HG03103 (cell line): ENCODE measurements at regions not wholly inside any gene's neighbourhood (a gene's known extent, or its start where the extent isn't known, plus 50 kb on each side); places are given as distances from the start of the nearest gene placed in this dataset.
"Not testable (repeated sequence)": the region's sequence is repeated elsewhere in the genome, so short reads cannot be mapped to it uniquely, and the experiment has no call there.

Source experiments
- ATAC-seq: cut with Tn5 transposase; IDR thresholded peaks from one replicate; pipeline ENCODE4 v1.9.1; 2021; ENCODE audit warnings: low read depth; ENCODE audit not compliant: unreplicated experiment

GRCh38 chr20:48532028-48532427, 295.8 kb downstream of the PREX1 start:
- ATAC-seq: no peak

GRCh38 chr20:48531505-48531904, 296.3 kb downstream of the PREX1 start:
- ATAC-seq: no peak

GRCh38 chr20:48530957-48531356, 296.8 kb downstream of the PREX1 start:
- no peak for ATAC-seq

GRCh38 chr20:48528346-48528745, 299.5 kb downstream of the PREX1 start:
- ATAC-seq: no peak

- no peak for ATAC-seq
Measured at GRCh38 chr20:48527771-48528170, 300.0 kb downstream of the PREX1 start.

- no peak for ATAC-seq
Measured at GRCh38 chr20:48526936-48527335, 300.9 kb downstream of the PREX1 start.

- no peak for ATAC-seq
Measured at GRCh38 chr20:48525400-48525799, 302.4 kb downstream of the PREX1 start.

GRCh38 chr20:48524582-48524981, 303.2 kb downstream of the PREX1 start:
- ATAC-seq: no peak

- ATAC-seq: no peak
Measured at GRCh38 chr20:48523191-48523995, 304.4 kb downstream of the PREX1 start.

GRCh38 chr20:48521121-48521520, 306.7 kb downstream of the PREX1 start:
- ATAC-seq: no peak

- not testable (repeated sequence) for ATAC-seq
Measured at GRCh38 chr20:48516196-48516595, 311.6 kb downstream of the PREX1 start.

- not testable (repeated sequence) for ATAC-seq
Measured at GRCh38 chr20:48514577-48514976, 313.2 kb downstream of the PREX1 start.

- not testable (repeated sequence) for ATAC-seq
Measured at GRCh38 chr20:48512539-48512938, 315.3 kb downstream of the PREX1 start.

GRCh38 chr20:48505066-48505465, 322.7 kb downstream of the PREX1 start:
- not testable (repeated sequence) for ATAC-seq

- no peak for ATAC-seq
Measured at GRCh38 chr20:48503166-48503815, 324.5 kb downstream of the PREX1 start.

- ATAC-seq: no peak
Measured at GRCh38 chr20:48502758-48503157, 325.0 kb downstream of the PREX1 start.

GRCh38 chr20:48502016-48502415, 325.8 kb downstream of the PREX1 start:
- ATAC-seq: no peak

- not testable (repeated sequence) for ATAC-seq
Measured at GRCh38 chr20:48500900-48501299, 326.9 kb downstream of the PREX1 start.

GRCh38 chr20:48498939-48499338, 328.9 kb downstream of the PREX1 start:
- ATAC-seq: not testable (repeated sequence)

- not testable (repeated sequence) for ATAC-seq
Measured at GRCh38 chr20:48498125-48498524, 329.7 kb downstream of the PREX1 start.

- ATAC-seq: no peak
Measured at GRCh38 chr20:48493966-48494365, 333.8 kb downstream of the PREX1 start.

GRCh38 chr20:48493331-48493730, 334.5 kb downstream of the PREX1 start:
- not testable (repeated sequence) for ATAC-seq
